A549 (cell line): ENCODE measurements at regions not wholly inside any gene's neighbourhood (a gene's known extent, or its start where the extent isn't known, plus 50 kb on each side); places are given as distances from the start of the nearest gene placed in this dataset.
"Not testable (repeated sequence)": the region's sequence is repeated elsewhere in the genome, so short reads cannot be mapped to it uniquely, and the experiment has no call there.

Source experiments
- BHLHE40 ChIP-seq: IDR thresholded peaks from 2 replicates; pipeline ENCODE4 v1.6.1; 2012; ENCODE audit warnings: low read depth, low read length, inconsistent platforms
- CTCF ChIP-seq: fragments of >200 bp; sonication (Bioruptor Twin); formaldehyde crosslinking; IDR thresholded peaks from 3 replicates; pipeline ENCODE4 v1.5.1; 2016
- EP300 ChIP-seq, 2 experiments: fragments of >200 bp; sonication (Bioruptor Twin); formaldehyde crosslinking; IDR thresholded peaks; 2 replicates in 1 of 2; 3 replicates in 1 of 2; pipeline ENCODE4 v1.6.1; 2016 to 2017
- ESRRA ChIP-seq: fragments of 150-350 bp; IDR thresholded peaks from 2 replicates; pipeline ENCODE4 v1.6.1; 2014; ENCODE audit warnings: mild to moderate bottlenecking, low read length, borderline replicate concordance
- NPAS2 ChIP-seq: fragments of 250-450 bp; sonication (Bioruptor Pico); IDR thresholded peaks from 2 replicates; pipeline ENCODE4 v1.8.0; 2022; ENCODE audit warnings: mild to moderate bottlenecking, moderate library complexity, borderline replicate concordance
- NR3C1 ChIP-seq: fragments of >200 bp; sonication (Bioruptor Twin); formaldehyde crosslinking; IDR thresholded peaks from 3 replicates; pipeline ENCODE4 v1.6.1; 2017
- POLR2A ChIP-seq: IDR thresholded peaks from 2 replicates; pipeline ENCODE4 v1.6.1; 2012; ENCODE audit warnings: mild to moderate bottlenecking, low read length
- RAD21 ChIP-seq, 2 experiments: fragments of >200 bp in 1 of 2; sonication (Bioruptor Twin) in 1 of 2; formaldehyde crosslinking in 1 of 2; IDR thresholded peaks in 1 of 2; conservative IDR thresholded peaks in 1 of 2; 2 replicates in 1 of 2; 3 replicates in 1 of 2; pipeline ENCODE4 v1.6.1; 2012 to 2018; ENCODE audit warnings: inconsistent platforms in 1 of 2
- RCOR1 ChIP-seq: fragments of 150-350 bp; IDR thresholded peaks from 2 replicates; pipeline ENCODE4 v1.6.1; 2014; ENCODE audit warnings: antibody characterized with exemption, low read length, low read depth
- REST ChIP-seq: fragments of 200-600 bp; sonication (generic); IDR thresholded peaks from 2 replicates; pipeline ENCODE4 v1.6.1; 2016; ENCODE audit warnings: antibody characterized with exemption, mild to moderate bottlenecking, moderate library complexity
- SMC3 ChIP-seq: fragments of >200 bp; sonication (Bioruptor Twin); formaldehyde crosslinking; IDR thresholded peaks from 3 replicates; pipeline ENCODE4 v1.6.1; 2018; ENCODE audit warnings: inconsistent platforms

- TF ChIP-seq RCOR1; CTCF; SMC3; NPAS2 (CRISPR knock-in tag); POLR2A; NR3C1; BHLHE40; REST; ESRRA; RAD21 (conservative IDR thresholded peaks at IDR 0.05 in 1 of 2, IDR thresholded peaks at IDR 0.05 in 1 of 2); EP300 (IDR thresholded peaks at IDR 0.05): not testable (repeated sequence)
Observed at GRCh38 chr18:77421546-77421945, 171.9 kb downstream of the GALR1 start.
